CD4-positive, alpha-beta T cell treated with Interferon gamma for 1 hour (primary cell): ENCODE measurements at regions not wholly inside any gene's neighbourhood (a gene's known extent, or its start where the extent isn't known, plus 50 kb on each side); places are given as distances from the start of the nearest gene placed in this dataset.
"Not testable (repeated sequence)": the region's sequence is repeated elsewhere in the genome, so short reads cannot be mapped to it uniquely, and the experiment has no call there.

Experiments used
- DNase-seq: peaks from one replicate; pipeline ENCODE4 v3.0.0-alpha.2; 2020

GRCh38 chr4:18689308-18690115 lies 668.0 kb upstream of the LCORL start:
- DNase-seq = no peak

GRCh38 chr4:18688351-18688750 lies 666.8 kb upstream of the LCORL start:
- not testable (repeated sequence) for DNase-seq

- DNase-seq = no peak
Measured at GRCh38 chr4:18686338-18687037, 664.9 kb upstream of the LCORL start.

DNA sequence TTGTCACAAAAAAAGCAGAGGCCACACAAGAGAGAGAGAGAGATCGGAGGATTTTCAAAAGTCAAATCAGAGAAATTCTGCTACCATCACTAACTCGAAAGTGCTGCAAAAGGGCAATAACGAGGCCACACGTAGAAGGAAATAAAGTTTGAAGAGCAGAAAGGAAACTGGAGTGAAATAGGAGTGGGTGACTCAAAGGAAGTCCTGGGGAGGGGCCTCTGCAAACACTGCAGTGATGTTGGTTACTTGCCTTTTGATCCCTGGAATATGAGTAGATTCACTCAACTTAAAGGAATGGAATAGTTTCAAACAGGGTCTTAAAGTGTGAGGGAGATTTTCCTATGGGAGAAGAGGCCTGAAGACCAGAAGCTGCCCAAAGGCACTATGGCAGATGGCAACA lies 663.4 kb upstream of the LCORL start:
- no peak for DNase-seq

GRCh38 chr4:18676526-18676915 lies 655.0 kb upstream of the LCORL start:
- no peak for DNase-seq

DNA sequence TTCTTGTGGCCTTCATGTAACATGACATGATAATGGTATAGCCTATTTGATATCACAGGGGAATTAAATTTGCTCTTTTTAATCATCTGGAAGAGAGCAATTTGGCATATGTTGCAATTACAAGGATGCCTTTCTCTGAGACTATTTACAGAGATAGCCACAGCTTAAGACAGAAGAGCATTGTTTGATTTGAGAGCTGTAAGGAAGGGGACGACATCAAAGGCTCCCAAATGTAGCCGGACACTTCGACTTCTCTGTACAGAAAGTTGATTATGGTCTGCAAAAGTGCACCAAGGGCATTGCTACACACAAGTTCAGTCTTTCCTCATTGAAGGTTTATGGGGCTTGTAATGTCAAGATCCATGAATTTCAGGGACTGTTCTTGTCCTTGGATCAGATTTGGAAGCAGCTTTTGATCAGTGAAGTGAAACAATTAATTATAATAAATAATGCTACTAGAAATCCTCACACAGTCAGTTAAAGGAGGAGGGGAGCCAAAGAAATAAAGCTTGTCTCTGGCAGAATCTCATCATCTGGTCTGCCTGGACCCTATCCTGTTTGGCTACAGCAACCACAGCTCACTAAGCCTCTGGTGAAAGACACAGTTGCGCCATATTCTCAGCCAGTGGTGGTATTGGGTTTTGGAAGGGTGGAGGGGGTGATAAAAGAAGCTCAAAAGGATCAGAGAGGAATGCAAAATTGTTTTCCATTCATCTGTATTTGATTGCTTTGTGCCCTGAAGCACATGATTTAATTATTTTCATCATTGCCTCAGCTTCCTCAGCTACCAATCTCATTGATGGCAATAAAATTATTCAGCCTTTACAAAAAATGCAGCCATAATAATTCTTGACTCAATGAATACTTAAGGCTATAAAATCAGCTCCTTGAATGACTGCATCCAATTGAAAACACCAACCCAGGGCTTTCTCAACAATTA lies 654.3 kb upstream of the LCORL start:
- no peak for DNase-seq

DNA sequence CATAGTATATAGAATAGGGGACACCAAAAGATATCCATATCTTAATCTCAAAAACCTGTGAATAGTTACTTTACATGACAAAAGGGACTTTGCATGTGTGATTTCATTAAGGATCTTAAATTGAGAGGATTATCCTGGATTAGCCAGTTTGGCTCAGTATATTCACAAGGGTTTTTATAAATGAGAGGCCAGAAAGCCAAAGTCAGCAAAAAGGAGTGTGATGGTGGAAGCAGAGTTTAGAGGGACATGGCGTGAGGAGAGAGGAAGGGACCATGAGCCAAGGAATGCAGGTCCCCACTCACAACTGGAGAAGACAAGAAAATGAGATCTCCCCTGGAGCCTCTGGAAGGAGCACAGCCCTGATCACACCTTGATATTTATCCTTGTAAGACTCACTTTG lies 648.5 kb upstream of the LCORL start:
- DNase-seq = no peak

DNA sequence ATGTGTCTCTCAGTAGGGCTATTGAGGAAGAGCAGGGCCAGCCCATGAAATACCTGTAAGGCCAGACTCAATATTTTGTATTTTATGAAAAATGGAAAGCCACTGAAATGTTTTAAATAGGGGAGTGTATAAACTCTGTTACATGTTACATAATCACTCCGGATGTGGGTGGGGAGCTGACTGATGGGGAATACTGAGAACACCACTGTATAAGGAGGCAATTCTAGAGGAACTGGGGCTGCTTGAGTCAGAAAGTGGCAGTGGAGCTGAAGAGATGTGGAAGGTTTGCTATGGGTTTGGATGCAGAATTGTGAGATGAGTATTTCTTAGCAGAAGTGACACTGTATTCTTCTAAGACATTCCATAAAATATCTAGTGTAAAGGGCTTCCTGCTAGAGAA lies 647.8 kb upstream of the LCORL start:
- no peak for DNase-seq

GRCh38 chr4:18666322-18666721 lies 644.8 kb upstream of the LCORL start:
- no peak for DNase-seq

DNA sequence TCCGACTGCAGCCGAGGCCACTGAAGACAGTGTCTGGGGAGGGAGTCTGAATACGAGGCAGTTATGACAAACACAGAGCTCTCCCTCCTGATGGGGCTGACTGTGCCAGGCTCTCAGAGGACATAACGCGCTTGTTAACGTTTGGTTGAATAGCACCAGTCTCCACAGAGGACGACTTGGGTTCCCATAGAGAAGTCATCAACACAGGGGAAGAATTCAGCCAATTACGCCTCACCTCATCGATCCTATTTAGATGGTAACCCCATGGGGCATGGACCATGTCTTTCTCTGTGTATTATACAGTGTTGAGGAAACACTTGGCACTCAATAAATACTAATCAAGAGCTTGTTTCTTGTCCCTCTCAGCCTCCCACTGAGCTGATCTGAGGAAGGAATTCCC lies 642.6 kb upstream of the LCORL start:
- DNase-seq = no peak

DNA sequence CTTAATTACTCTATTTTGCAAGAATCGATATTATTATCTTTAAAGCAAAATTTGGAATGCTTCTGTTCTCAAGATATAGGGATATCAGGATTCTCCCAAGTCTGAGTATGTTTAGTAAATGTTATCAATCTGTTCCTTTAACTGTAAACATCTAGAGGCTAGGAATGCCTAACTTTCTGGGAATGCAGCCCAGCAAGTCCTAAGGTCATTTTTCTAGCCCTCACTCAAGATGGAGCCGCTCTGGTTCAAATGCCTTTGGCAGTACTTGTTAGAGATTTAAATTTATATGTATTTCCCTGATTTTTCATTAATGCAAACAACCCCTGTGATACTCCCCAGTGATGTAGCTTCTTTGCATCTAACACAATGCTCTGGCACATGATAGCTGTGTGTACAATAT lies 623.8 kb upstream of the LCORL start:
- no peak for DNase-seq

GRCh38 chr4:18641334-18641733 lies 619.8 kb upstream of the LCORL start:
- no peak for DNase-seq

DNA sequence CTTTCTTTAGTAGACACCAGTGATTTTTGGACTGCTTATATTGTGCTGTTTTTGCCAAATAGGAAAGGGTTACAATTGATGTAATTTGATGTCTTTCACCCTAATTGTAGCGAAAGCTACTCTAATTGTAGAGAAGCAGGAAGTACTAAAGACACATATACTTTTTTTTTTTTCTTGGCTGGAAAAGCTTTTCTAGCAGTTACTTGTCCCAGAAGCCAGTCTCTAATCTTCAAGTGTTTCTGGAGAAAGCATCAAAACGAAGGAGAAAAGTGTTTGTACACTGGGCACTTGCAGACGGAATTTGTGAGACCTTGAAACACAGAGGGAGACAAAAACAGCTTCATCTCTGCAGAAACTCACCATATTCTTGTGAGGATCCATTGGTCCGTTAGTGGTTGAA lies 616.5 kb upstream of the LCORL start:
- no peak for DNase-seq

GRCh38 chr4:18636001-18636585 lies 614.5 kb upstream of the LCORL start:
- DNase-seq = no peak

GRCh38 chr4:18635531-18635930 lies 614.0 kb upstream of the LCORL start:
- no peak for DNase-seq

- DNase-seq = no peak
Measured at GRCh38 chr4:18631586-18631985, 610.0 kb upstream of the LCORL start.

DNA sequence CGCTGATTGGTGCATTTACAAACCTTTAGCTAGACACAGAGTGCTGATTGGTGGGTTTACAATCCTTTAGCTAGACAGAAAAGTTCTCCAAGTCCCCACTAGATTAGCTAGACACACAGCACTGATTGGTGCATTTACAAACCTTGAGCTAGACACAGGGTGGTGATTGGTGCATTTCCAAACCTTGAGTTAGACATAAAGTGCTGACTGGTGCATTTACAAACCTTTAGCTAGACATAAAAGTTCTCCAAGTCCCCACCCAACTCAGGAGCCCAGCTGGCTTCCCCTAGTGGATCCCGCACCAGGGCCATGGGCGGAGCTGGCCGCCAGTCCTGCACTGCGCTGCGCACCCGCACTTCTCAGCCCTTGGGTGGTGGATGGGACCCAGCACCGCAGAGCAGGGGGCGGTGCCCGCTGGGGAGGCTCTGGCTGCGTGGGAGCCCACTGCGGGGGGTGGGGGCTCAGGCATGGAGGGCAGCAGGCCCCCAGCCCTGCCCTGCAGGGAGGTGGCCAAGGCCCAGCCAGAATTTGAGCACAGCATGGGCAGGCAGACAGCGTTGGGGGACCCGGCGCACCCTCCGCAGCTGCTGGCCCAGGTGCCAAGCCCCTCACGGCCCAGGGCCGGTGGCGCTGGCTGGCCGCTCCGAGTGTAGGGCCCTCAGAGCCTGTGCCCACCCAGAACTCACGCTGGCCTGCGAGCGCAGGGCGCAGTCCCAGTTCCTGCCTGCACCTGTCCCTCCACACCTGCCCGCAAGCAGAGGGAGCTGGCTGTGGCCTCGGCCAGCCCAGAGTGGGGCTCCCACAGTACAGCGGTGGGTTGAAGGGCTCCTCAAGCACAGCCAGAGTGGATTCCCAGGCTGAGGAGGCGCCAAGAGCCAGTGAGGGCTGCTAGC lies 608.9 kb upstream of the LCORL start:
- DNase-seq = no peak

GRCh38 chr4:18627447-18628005 lies 606.0 kb upstream of the LCORL start:
- no peak for DNase-seq

DNA sequence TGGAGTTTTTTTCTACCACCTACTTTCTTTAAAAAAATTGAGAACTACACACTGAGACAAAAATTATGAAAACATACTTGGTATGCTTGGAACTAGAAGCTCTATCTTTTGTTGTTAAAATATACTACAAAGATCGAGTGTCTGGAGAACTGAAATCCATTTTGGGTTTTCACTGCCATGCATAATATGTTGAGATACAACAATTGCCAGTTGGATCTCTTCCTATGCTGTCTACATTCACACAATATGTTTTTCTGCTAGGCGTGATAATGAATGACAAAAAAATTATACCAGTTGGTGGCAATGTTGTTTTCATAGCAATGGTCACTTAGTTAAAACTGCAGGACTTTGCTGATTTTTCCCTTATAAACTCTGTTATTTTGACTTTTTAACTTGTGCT lies 605.4 kb upstream of the LCORL start:
- no peak for DNase-seq

DNA sequence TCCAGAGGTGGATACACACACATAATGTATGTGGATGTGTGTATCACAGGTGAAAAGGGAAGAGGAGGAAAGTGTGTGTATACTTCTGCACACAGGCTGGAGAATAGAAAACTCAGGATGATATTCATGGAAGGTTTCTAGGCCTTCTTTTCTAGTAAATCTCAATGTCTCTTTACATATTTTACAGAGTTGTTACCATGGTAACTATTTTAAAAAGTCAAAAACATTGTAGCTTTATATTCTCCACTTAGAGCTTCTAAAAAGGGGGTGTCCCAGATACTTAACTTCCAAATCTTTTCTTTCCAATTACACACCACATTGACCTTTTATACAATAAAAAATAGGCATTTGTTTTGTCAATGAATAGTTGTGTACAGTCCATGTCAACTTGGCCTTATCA lies 604.8 kb upstream of the LCORL start:
- DNase-seq = no peak

- no peak for DNase-seq
Measured at GRCh38 chr4:18621186-18621585, 599.6 kb upstream of the LCORL start.

DNA sequence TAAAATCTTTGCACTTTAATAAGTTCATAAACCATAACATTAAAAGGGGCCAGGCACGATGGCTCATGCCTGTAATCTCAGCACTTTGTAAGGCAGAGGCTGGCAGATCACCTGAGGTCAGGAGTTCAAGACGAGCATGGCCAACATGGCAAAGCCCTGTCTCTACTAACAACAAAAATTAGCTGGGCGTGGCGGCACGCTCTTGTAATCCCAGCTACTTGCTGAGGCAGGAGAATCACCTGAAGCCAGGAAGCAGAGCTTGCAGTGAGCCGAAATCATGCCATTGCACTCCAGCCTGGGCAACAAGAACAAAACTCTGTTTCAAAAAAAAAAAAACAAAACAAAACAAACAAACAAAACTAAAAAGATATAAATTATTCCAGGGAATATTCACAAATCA lies 595.2 kb upstream of the LCORL start:
- no peak for DNase-seq
